22Rv1 (cell line): ENCODE measurements at regions not wholly inside any gene's neighbourhood (a gene's known extent, or its start where the extent isn't known, plus 50 kb on each side); places are given as distances from the start of the nearest gene placed in this dataset.

Experiments used
- H3K27ac ChIP-seq: fragments of 450-650 bp; 2 replicates; pipeline ENCODE4 v1.5.1; 2017
- CTCF ChIP-seq: fragments of 450-650 bp; IDR thresholded peaks from 2 replicates; pipeline ENCODE4 v1.5.1; 2017; ENCODE audit warnings: mild to moderate bottlenecking
- ZFX ChIP-seq: fragments of 450-650 bp; IDR thresholded peaks from 2 replicates; pipeline ENCODE4 v1.6.1; 2017; ENCODE audit warnings: antibody characterized with exemption, borderline replicate concordance

DNA sequence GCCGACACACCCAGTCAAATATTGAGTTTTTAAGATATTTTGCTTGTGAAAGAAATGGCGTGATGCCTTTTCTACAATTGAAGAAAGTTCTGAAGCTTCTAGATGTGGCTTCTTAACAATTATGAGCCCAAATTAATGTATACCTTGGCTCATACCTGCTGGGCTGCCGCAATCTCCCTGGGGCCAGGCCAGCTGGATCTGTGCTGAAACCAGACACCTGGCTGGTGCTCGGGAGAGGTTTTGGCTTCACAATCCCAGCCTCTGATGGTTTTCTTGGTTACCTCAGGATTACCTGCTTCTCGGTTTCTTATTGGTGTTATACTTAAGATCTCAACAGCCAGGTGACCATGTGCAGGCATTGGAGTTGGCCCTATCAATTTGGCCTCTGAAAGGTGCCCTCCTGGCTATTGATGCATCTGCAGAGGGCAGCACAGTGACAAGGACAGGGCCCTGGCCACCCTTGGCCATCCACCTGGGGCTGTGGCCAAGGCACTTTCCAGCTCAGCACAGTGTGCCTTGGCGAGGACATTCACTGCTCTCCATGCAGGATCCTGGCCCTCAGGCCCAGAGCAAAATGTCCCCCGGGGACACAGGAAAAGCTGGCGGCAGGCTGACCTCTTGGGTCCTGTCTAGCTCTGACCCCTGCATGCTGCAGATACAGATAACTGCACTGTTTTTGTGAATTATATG, 305.0 kb downstream of the ZNF536 start:
- TF ChIP-seq CTCF (no peak), ZFX (no peak)
- H3K27ac ChIP-seq = no peak overlapping the region

- no peak for TF ChIP-seq ZFX
- no peak for TF ChIP-seq CTCF
- no peak overlapping the region for H3K27ac ChIP-seq
Observed at GRCh38 chr19:30675086-30675485, 302.9 kb downstream of the ZNF536 start.

DNA sequence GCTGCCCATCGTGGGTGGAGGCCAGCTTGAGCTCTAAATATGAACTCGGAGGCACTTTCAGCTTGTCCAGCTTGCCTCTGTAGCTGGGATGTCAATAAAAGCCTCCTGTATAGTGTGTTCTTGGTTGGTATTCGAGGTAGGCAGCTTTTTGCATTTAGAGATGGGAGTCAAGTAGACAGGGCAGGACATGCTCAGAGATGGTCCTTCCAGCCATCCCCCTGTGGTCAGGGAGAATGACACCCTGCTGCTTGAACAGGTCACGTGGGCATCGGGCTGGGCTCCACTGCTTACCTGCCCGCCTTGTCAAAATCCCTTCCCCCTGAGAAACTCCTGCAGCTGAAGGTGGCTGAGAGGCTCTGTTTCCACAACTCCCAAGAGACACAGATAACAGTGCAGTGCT, 302.5 kb downstream of the ZNF536 start:
- TF ChIP-seq CTCF (no peak), ZFX (no peak)
- H3K27ac ChIP-seq = no peak overlapping the region

DNA sequence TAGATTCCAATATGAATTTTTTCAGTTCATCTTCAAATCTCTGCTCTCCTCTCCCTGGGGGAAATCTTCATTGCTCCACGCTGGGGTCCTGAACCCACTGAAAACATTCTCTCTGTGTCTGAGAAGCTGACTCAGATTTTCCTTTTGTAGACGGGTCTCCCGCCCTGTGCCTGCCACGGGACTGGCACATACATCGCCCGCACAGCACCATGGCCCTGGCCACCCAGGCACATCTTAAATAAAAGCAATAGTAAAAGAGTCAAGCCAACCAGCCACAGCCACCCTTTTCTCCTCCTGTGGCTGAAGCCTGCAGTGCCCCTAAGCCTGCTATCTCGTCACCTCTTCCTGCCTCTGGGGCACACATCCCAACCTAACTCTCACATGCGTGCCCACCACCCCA, 301.2 kb downstream of the ZNF536 start:
- no peak for TF ChIP-seq ZFX
- TF ChIP-seq CTCF = no peak
- no peak overlapping the region for H3K27ac ChIP-seq

- TF ChIP-seq ZFX (no peak), CTCF (no peak)
- no peak overlapping the region for H3K27ac ChIP-seq
Observed at GRCh38 chr19:30672926-30673325, 300.7 kb downstream of the ZNF536 start.

GRCh38 chr19:30671622-30672051, 299.5 kb downstream of the ZNF536 start:
- H3K27ac ChIP-seq = no peak overlapping the region
- TF ChIP-seq ZFX (no peak), CTCF (no peak)

- H3K27ac ChIP-seq = no peak overlapping the region
- TF ChIP-seq ZFX = no peak
- TF ChIP-seq CTCF = no peak
Observed at GRCh38 chr19:30671367-30671619, 299.1 kb downstream of the ZNF536 start.
